ENCODE measurements at regions not wholly inside any gene's neighbourhood (a gene's known extent, or its start where the extent isn't known, plus 50 kb on each side); places are given as distances from the start of the nearest gene placed in this dataset.

DNA sequence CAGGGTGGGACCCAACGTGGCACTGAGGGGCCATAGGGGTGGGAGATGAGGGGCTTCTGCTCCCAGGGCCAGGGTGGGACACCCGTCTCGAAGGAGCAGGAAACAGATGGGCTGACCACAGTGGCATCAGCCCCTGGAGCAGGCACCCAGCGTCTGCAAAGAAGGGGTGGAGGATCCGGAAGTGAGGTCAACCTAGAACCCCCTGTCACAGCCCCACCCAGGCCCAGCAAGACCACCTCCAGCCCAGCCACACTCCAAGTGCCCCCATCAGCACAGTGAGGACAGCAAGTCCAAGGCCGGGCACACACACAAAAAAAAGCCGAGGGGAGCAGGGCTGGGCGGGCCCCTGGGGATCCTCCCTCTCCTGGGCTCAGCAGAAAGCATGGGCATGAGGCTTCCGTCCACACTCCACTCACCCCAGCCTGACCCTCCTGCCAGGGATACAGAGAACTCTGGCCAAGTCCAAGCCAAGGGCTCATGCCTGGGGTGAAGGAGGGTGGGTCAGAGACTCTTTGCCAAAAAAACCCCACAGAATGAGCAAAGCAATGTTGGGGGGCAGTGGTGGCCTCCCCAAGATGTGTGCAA is 111.0 kb downstream of the FOXL3 start:
- TF ChIP-seq POLR2A (IDR thresholded peaks at IDR 0.05) (no peak), POLR2AphosphoS5 (IDR thresholded peaks at IDR 0.05) (no peak)
